K562 (cell line): ENCODE measurements at regions not wholly inside any gene's neighbourhood (a gene's known extent, or its start where the extent isn't known, plus 50 kb on each side); places are given as distances from the start of the nearest gene placed in this dataset.

Experiments used
- EP300 ChIP-seq: IDR thresholded peaks from 2 replicates; pipeline ENCODE4 v1.6.1; 2012; ENCODE audit warnings: low read length, improper control_type of control experiment
- TF ChIP-seq, protein P1 (sequence below), 2 experiments: fragments of 450-650 bp in 1 of 2; sonication (generic) in 1 of 2; formaldehyde crosslinking in 1 of 2; IDR thresholded peaks; 2 replicates each; pipeline versions ENCODE4 v1.7.1 to v1.9.0; 2016 to 2022; ENCODE audit warnings: inconsistent platforms in 1 of 2, mild to moderate bottlenecking in 1 of 2, missing genetic modification reagents in 1 of 2

DNA sequence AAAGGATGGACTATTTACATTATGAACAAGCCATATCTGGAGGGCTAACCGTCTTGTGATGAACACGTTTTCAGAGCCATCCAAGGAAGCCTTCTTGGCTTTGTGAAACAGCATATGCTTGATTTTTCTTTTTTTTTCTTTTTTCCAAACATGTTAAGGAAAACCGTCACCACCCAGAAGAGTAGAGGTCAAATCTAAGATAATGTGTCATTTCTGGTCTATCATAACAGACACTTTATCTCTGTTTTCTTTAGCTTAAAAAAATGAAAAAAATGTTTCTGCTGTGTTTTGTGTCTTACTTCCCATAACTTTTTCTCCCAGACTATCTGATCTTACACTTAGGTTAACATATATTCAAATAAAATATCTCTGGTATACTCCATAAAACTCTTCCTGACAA lies 76.1 kb upstream of the DGKB start (continued):
- TF ChIP-seq, protein P1, sequence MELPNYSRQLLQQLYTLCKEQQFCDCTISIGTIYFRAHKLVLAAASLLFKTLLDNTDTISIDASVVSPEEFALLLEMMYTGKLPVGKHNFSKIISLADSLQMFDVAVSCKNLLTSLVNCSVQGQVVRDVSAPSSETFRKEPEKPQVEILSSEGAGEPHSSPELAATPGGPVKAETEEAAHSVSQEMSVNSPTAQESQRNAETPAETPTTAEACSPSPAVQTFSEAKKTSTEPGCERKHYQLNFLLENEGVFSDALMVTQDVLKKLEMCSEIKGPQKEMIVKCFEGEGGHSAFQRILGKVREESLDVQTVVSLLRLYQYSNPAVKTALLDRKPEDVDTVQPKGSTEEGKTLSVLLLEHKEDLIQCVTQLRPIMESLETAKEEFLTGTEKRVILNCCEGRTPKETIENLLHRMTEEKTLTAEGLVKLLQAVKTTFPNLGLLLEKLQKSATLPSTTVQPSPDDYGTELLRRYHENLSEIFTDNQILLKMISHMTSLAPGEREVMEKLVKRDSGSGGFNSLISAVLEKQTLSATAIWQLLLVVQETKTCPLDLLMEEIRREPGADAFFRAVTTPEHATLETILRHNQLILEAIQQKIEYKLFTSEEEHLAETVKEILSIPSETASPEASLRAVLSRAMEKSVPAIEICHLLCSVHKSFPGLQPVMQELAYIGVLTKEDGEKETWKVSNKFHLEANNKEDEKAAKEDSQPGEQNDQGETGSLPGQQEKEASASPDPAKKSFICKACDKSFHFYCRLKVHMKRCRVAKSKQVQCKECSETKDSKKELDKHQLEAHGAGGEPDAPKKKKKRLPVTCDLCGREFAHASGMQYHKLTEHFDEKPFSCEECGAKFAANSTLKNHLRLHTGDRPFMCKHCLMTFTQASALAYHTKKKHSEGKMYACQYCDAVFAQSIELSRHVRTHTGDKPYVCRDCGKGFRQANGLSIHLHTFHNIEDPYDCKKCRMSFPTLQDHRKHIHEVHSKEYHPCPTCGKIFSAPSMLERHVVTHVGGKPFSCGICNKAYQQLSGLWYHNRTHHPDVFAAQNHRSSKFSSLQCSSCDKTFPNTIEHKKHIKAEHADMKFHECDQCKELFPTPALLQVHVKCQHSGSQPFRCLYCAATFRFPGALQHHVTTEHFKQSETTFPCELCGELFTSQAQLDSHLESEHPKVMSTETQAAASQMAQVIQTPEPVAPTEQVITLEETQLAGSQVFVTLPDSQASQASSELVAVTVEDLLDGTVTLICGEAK (IDR thresholded peaks at IDR 0.05) = no peak
- TF ChIP-seq, protein P1 (CRISPR knock-in tag; IDR thresholded peaks at IDR 0.05) = no peak
- TF ChIP-seq EP300 = no peak
